Peyer's patch (tissue), 4 donors: ENCODE measurements at regions not wholly inside any gene's neighbourhood (a gene's known extent, or its start where the extent isn't known, plus 50 kb on each side); places are given as distances from the start of the nearest gene placed in this dataset.

ENCODE experiments used
- DNase-seq, 3 donors: peaks; one replicate each; pipeline ENCODE4 v3.0.0-alpha.2; 2017 to 2019
- H3K27ac ChIP-seq, 4 donors: fragments of 200-600 bp; sonication (generic); one replicate each; pipeline ENCODE4 v1.5.1; 2016 to 2019
- H3K27me3 ChIP-seq, 2 donors: fragments of 200-600 bp; sonication (generic); one replicate each; pipeline ENCODE4 v1.5.1; 2019
- H3K36me3 ChIP-seq, 3 donors: fragments of 200-600 bp; sonication (generic); one replicate each; pipeline ENCODE4 v1.5.1; 2016 to 2019
- H3K4me1 ChIP-seq, 4 donors: fragments of 200-600 bp; sonication (generic); one replicate each; pipeline ENCODE4 v1.5.1; 2016 to 2019
- H3K4me3 ChIP-seq, 4 donors: fragments of 200-600 bp; sonication (generic); 1 replicate in 3 of 4; 2 replicates in 1 of 4; pipeline ENCODE4 v1.5.1; 2016 to 2019; ENCODE audit warnings: mild to moderate bottlenecking in 1 of 4
- H3K9me3 ChIP-seq, 4 donors: fragments of 200-600 bp; sonication (generic); one replicate each; pipeline ENCODE4 v1.5.1; 2016 to 2019; ENCODE audit warnings: mild to moderate bottlenecking in 1 of 4
- POLR2A ChIP-seq, 2 donors: fragments of 450-650 bp; IDR thresholded peaks; one replicate each; pipeline ENCODE4 v1.5.1; 2017; ENCODE audit warnings: antibody characterized with exemption in 2 of 2, mild to moderate bottlenecking in 2 of 2, moderate library complexity in 2 of 2
- TF ChIP-seq, protein P1 (sequence below), 6 experiments: fragments of 450-650 bp in 4 of 6; fragments of 200-600 bp in 2 of 6; sonication (generic) in 1 of 6; IDR thresholded peaks; one replicate each; pipeline ENCODE4 v1.5.1; 2017 to 2019; ENCODE audit warnings: antibody characterized with exemption in 6 of 6, mild to moderate bottlenecking in 3 of 6, moderate library complexity in 1 of 6

DNA sequence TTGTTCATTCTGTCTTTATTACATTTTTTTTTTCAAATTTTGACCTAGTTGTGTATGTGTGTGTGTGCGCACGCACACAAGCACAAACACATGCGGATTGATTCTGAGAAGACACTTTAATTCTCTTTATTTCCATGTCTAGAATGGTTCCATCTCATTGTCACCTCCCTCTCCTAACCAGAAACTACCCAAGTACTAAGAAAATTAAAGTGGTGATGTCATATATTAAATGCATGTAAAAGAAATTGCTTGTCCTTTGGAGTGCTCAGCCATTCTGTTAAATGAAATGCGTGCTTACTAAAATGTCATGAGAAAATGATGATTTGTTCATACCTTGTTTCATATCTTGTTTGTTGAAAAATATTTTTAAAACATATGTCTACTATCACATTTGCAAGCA, 1297.0 kb upstream of the TENM3 start:
- no peaks in the 10 kb centered on the region for H3K4me1 ChIP-seq
- no peaks in the 10 kb centered on the region for H3K9me3 ChIP-seq
- DNase-seq = no peak
- H3K36me3 ChIP-seq = no peaks in the 10 kb centered on the region
- H3K27me3 ChIP-seq = no peaks in the 10 kb centered on the region
- no peak overlapping the region for H3K27ac ChIP-seq
- no peak overlapping the region for H3K4me3 ChIP-seq
- TF ChIP-seq, protein P1, sequence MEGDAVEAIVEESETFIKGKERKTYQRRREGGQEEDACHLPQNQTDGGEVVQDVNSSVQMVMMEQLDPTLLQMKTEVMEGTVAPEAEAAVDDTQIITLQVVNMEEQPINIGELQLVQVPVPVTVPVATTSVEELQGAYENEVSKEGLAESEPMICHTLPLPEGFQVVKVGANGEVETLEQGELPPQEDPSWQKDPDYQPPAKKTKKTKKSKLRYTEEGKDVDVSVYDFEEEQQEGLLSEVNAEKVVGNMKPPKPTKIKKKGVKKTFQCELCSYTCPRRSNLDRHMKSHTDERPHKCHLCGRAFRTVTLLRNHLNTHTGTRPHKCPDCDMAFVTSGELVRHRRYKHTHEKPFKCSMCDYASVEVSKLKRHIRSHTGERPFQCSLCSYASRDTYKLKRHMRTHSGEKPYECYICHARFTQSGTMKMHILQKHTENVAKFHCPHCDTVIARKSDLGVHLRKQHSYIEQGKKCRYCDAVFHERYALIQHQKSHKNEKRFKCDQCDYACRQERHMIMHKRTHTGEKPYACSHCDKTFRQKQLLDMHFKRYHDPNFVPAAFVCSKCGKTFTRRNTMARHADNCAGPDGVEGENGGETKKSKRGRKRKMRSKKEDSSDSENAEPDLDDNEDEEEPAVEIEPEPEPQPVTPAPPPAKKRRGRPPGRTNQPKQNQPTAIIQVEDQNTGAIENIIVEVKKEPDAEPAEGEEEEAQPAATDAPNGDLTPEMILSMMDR (IDR thresholded peaks at IDR 0.05) = no peak
- TF ChIP-seq POLR2A (IDR thresholded peaks at IDR 0.05) = no peak

DNA sequence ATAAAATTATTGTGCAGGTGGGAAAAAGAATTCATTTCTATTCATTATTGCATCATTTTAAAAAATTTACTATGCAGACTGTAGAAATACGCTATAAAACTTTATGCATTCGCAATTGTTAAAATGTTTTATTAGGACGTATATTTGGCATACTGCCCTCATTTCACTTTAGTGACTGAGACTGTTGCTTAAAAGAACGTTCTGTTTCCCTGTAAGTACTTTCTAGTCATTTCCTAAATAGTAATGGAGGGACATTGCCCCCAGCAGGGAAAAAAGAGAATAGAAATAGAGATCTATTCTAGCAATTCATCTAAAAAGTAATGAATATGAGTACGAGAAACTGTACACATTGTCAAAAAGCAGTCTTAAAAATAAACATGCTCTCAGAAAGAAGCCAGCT, 1295.8 kb upstream of the TENM3 start:
- Histone ChIP-seq H3K27ac (no peak overlapping the region), H3K4me1 (no peaks in the 10 kb centered on the region), H3K27me3 (no peaks in the 10 kb centered on the region), H3K9me3 (no peaks in the 10 kb centered on the region), H3K36me3 (no peaks in the 10 kb centered on the region), H3K4me3 (no peak overlapping the region)
- no peak for TF ChIP-seq POLR2A (IDR thresholded peaks at IDR 0.05)
- TF ChIP-seq, protein P1 (IDR thresholded peaks at IDR 0.05) = no peak
- DNase-seq = no peak

DNA sequence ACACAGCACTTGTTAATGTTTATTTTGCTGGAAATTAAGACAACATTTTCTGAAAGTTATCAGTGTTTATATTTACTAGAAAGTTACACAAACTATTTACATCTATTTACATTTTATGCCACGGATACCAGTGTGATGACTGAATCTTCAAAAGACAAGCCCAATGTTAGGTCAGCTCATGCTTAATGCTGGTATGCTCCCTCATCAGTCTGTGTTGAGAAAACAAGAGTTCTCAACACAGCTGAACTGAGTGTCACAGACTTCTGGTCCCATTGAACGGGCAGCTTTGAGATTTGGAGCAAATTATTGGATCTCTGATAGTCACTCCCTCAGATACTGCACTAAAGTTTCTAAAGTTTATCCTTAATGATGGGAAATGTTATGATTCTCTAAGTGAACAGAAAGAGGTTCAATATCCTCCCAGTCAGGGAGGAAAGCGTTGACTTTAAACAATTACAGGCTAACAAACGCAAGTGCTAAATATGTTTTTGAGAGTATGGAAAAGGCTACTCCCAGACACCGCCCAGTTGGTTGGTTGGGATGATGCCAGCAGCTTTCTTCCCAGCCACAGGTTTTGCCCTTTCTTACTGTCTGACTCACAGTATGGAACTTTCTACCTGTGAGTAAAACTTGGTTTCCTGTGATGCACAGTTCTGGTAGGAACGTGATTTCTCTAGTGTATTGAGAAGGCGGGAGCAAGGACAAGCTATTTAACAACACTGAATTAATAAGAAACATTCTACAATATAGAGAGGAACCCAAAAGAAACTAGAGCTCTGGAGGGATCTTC, 1293.6 kb upstream of the TENM3 start:
- no peaks in the 10 kb centered on the region for H3K36me3 ChIP-seq
- TF ChIP-seq, protein P1 (IDR thresholded peaks at IDR 0.05) = no peak
- TF ChIP-seq POLR2A (IDR thresholded peaks at IDR 0.05) = no peak
- H3K27me3 ChIP-seq = no peaks in the 10 kb centered on the region
- H3K4me3 ChIP-seq = no peak overlapping the region
- H3K9me3 ChIP-seq = no peaks in the 10 kb centered on the region
- no peak overlapping the region for H3K27ac ChIP-seq
- DNase-seq = no peak
- no peaks in the 10 kb centered on the region for H3K4me1 ChIP-seq

DNA sequence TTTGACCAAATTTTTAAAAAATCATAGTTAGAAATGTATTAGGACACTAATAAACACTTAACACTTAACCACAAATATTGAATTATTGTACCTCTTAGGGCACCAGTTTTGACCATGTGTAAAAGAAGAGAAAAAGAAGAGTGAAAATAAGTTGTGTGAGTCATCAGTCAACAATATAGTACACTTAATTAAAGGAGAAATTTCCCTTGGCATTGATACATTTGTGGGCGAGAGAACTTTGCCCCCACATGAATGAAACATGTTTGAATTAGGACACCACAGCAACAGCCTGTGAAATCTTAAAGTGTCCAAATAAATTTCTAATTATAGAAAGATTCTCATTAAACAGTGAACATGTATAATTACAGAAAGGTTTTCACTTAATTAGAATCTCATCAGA, 1292.8 kb upstream of the TENM3 start:
- DNase-seq = no peak
- Histone ChIP-seq H3K27ac (no peak overlapping the region), H3K4me3 (no peak overlapping the region), H3K36me3 (no peaks in the 10 kb centered on the region), H3K4me1 (no peaks in the 10 kb centered on the region), H3K27me3 (no peaks in the 10 kb centered on the region), H3K9me3 (no peaks in the 10 kb centered on the region)
- no peak for TF ChIP-seq POLR2A (IDR thresholded peaks at IDR 0.05)
- TF ChIP-seq, protein P1 (IDR thresholded peaks at IDR 0.05) = no peak

DNA sequence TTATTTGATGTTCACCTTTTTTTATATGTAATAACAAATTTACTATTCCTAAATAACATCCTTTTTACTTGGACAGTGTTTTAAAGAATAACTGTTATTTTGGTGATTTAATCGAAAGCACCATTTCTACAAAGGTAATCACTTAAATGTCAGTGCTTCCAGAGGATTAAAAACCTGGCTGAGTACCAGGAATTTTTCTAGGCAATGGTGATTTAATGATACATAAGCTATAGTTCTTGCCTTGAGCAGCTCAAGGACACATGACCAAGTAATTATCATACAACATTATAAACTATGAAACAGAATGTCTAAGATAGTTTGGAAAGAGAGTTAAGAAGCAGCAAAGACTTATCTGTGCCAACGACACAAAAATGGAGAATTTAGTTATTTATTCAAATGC, 1291.9 kb upstream of the TENM3 start:
- no peak for DNase-seq
- H3K4me3 ChIP-seq = no peak overlapping the region
- no peak overlapping the region for H3K27ac ChIP-seq
- H3K4me1 ChIP-seq = no peaks in the 10 kb centered on the region
- no peaks in the 10 kb centered on the region for H3K27me3 ChIP-seq
- no peaks in the 10 kb centered on the region for H3K9me3 ChIP-seq
- no peak for TF ChIP-seq POLR2A (IDR thresholded peaks at IDR 0.05)
- TF ChIP-seq, protein P1 (IDR thresholded peaks at IDR 0.05) = no peak
- H3K36me3 ChIP-seq = no peaks in the 10 kb centered on the region
